HG03442 (cell line): ENCODE measurements at regions not wholly inside any gene's neighbourhood (a gene's known extent, or its start where the extent isn't known, plus 50 kb on each side); places are given as distances from the start of the nearest gene placed in this dataset.

Source experiments
- ATAC-seq: cut with Tn5 transposase; IDR thresholded peaks from one replicate; pipeline ENCODE4 v1.9.1; 2021; ENCODE audit warnings: mild to moderate bottlenecking, moderate library complexity; ENCODE audit not compliant: unreplicated experiment

DNA sequence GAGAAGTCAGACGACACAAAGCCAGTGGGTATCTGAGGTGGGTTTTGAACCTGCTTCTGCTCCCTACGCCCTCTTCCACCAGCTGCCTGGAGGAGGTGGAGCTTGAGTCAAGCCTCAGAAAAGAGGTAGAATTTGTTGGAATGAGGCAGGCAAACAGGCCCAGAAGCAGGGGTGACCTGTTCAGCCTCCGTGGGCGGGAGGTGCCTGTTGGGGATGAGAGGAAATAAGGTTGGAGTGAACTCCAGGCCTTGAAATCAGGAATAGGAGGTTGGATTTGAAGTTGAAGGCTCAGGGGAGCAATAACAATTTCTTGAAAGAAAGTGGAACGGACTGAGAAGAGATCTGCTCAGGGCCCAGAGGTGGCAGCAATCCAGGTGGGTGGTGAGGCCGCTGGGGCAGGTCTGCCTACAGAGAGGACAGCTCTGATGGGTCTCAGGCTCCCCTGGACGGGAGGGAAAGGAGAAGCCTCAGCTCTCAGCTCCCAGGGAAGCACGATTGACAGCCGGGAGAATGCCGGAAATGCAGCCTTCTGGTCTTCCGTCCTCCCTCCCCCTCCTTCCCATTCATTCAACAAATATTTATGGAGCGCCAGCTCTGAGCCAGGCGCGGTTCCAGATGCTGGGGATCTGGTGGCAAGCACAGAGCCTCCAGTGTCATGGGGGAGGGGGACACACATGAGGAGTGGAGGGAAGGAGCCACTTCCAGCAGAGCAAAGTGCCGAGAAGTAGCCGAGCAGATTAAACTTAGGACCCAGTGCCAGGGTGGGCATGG is 61.9 kb upstream of the CIBAR2 start:
- no peak for ATAC-seq

GRCh38 chr16:85174871-85175723 is 62.8 kb upstream of the CIBAR2 start:
- no peak for ATAC-seq

GRCh38 chr16:85175724-85176233 is 63.5 kb upstream of the CIBAR2 start:
- no peak for ATAC-seq

GRCh38 chr16:85176541-85177447 is 64.5 kb upstream of the CIBAR2 start:
- ATAC-seq, result no peak

DNA sequence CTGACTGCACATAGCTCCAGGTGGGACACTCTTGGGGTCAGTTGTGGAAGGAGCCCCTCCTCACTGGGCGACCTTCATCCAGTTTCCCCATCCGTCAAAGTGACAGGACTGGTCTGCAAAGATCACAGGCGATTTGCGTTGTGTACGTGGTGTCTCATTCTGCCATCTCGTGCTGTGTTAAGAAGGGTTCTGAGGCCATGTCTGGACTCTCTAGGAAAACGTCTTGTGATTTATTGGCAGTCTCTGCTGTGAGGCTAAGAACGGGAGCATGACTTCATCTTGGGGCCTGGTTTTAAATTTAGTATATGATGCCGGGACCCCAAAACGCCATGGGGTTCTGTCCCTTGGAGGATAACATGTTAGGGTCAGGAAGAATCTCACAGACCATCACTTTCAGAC is 65.2 kb upstream of the CIBAR2 start:
- ATAC-seq, result no peak

DNA sequence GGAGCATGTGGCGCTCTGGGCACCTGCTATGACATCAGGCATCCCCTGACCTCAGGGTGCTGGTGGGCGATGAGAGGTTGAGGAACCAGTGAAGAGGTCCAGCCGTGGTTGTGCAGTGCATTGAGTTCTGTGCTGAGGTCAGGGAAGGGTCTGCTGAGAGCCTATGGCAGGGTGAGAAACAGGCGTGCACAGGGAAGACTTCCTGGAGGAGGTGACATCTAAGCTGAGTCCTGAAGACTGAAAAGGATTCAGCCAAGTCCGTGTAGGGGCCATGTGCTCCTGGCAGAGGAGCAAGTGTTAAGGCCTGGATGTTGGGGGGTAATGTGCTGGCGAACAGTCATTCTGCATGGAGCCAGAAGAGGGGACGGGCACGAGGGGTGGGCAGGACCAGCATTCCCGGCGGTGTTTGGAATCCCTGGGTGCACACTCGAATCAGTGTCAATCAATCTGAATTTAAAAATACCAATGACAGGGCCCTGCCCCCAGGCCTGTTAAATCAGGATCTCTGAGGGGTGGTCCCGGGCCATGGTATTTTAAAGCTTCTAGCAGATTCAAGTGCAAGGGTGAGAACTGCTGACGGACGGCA is 65.8 kb upstream of the CIBAR2 start:
- no peak for ATAC-seq

- ATAC-seq, result no peak
These were observed 66.3 kb upstream of the CIBAR2 start for GRCh38 chr16:85178596-85178995.

DNA sequence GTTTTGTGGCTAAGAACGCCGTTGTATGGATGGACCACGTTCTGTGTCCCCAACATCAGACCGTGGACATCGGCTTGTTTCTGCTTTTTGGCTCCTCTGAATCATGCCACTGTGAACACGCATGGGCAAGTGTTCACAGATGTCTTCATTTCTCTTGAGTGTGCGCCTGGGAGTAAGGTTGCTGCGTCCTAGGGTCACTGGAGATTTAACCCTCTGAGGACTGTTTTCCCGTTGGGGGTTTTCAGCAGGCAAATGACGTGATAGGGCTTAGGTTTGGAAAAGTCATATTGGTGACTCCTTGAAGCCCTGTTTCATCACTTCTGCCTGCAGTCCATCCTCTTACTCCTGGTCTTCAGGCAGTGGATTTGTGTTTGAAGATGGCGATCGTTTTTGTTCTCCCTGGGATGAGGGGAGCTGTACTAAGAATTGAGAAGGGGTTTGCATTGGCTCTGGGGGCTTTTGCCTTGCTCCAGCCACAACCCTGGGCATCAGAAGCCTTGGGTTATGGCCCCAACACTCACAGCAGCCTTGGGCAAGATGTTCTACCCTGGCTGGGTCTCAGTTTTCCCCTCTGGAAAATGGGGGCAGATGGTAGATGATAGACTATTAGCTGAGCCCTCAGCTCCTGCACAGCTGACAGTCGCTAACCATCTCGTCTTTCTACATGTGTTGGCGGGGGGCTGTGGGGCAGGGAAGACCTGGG is 67.2 kb upstream of the CIBAR2 start:
- ATAC-seq, result no peak

DNA sequence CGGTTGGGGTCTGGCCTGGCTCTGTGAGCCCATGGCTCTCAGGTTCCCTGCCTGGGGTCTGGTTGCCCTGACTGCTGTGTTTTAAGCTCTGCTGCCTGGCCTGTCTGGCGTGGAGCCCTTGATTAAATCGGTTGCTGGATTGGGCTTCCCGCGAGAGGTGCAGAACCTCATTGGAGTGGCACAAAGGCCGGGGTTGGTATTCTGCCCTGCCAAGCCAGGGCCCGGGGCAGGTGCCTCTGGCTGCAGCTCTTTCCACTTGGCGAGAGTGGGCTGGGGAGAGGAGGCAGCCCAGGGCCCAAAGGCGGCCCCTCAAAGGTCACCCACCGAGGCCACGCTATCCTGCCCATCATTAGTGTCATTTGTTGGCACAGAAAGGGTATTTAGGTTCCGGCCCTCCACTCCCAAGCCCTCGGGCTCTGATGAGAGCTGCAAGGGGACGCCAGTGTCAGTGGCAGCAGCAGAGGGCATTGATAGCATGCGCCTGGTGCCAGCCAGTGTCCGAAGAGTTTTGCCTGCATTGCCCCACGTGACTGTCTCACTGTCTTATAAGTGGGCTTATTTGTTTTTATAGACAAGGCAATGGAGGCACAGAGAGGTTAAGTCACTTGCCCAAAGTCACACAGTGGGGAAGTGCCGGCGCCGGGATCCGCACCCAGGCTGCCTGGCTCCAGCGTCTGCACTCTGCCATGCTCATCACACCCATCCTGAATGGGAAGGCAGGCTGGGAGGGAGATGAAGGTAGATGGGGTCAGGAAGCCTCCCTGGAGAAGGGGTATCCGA is 68.0 kb upstream of the CIBAR2 start:
- ATAC-seq, result no peak

DNA sequence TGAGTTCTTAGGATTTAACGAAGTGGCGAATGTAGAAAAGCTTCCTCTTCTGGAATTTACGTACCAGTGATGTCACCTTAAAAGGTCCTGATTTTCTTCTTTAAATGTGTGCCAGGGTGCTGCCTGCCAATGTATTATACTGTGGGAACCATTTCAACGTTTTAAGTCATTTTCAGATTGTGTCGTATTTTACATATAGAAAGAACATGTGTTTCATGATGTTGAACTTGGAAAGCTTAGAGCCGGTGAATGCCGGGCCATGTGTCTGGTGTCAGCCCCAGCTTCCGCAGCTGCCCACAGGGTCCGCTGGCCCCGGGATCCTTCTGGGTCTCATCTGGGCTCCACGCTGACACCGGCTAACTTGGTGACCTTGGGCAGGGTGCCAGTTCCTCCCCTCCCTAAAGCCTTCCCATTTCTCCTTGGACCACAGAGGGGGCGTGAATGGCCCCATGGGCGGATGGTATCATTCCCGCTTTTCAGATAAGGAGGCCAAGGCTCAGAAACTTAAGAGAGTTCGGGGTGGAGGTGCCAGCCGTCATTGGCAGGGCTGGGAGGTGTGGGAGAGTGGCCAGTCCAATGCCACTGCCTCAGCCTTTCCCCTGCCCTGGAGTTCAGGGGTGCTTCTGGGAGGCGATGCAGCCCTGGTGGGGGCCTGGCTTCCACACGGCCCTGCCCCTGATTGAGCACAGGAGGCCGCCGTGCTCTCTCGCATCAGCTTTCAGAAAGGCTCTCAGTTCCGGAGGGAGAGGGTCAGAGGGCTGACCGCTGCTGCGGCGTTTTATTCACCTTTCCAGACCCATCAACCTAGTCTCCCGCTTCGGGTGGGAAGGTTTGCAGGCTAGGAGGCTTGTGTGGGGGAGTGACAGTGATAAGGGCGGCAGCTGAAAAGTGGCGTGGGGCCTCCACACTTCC is 68.8 kb upstream of the CIBAR2 start:
- ATAC-seq, result no peak

DNA sequence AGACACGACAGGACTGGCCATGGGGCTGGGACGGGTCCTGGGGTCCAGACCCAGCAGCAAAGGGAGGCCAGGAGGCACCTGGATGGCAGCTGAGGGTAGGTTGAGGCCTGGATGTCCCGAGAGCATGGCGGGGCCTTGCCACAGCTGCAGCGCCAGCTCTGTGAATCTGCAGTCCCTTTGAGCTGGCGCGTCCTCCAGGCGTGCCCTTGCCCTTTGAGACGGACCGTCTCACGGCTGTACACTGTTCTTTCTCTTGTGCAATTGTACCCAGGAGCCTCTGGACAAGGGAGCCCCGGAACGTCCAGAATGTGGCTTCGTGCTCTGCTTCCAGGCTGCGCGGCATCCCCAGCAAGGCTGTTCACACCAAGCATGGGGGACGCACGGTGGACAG is 69.5 kb upstream of the CIBAR2 start:
- ATAC-seq, result no peak

GRCh38 chr16:85182286-85182685 is 70.0 kb upstream of the CIBAR2 start:
- no peak for ATAC-seq

DNA sequence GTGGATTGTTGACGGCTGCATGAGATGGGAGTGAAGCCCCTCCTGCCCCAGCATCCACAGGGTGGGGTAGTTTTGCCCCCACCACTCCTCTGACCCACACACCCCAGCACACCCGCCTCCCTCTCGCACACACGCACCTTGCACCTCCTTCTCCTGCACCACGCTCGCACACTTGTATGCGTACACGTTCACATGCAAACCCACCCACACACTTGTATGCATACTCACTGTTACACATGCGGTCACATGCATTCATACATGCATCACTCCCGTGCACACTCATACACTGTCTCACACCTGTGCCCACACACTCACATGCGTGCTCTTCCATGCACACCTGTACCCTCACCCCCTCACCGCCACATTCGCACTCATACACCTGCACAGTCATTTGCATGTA is 70.5 kb upstream of the CIBAR2 start:
- no peak for ATAC-seq

DNA sequence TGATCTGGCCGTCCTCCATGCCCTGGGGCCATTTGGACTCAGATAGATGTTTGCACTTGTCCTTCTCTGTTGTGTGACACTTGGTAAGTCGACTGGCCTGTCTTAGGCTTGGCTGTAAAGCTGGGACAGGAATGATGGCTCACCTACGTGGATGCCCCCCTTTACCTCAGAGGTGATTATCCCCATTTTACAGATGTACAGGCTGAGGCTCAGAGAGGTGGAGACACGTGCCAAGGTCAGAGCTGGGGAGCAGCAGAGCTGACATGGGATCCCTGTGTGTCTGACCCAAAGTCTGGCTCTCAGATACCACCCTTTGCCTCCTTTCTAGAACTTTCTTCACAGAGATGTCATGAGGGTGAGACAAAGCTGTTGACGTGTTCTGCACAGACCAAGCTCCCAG is 71.3 kb upstream of the CIBAR2 start:
- no peak for ATAC-seq

DNA sequence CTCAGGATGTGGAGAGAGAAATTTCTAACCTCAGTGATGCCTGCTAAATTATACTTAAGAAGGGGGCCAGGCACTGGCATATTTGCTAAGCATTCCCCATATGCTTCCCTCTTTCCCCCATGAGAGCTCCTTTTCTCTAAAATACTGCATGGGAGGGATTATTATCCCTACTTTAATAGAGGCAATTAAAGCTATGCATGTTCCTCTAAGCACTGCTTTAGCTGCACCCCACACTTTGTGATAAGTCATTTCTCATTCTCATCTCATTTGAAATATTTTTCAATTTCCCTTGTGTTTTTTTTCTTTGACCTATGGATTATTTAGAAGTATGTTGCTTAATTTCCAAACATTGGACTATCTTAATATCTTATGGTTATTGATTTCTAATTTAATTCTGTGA is 72.1 kb upstream of the CIBAR2 start:
- ATAC-seq, result no peak

DNA sequence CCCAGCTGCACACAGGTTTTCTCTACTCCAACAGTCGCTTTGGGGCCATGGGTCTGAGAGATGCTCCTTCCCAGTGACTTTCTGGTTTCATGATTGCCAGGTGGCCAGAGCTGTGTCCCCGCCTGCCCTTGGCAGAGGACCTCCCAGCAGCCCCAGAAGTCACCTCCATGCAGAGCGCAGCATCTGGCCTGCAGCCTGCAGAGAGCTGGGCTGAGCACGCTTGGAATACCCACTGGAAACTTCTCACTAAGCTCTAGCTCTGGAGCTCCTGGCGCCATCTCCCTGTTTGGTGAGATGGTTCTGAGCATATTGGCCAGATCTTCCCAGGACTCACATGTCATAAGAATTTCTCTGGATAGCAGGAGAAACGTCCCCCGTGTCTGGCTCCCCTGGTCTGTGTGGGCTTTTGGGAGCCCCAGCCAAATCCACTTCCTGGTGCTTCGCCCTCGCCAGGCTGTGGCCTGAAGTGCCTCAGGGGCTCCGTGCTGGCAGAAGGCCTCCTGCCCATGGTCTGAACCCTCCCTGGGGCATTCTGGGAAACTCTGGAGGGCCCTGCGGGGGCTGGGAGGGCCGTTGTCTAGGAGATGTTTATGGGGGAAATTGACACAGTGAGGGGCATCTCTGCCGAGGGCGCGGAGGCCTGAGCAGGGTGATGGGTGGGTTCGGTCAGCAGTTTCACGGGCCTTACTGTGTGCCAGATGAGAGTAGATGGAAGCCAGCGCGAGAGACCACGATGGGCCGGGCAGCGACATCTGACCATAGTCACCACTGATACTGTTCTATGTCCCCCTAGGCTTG is 73.2 kb upstream of the CIBAR2 start:
- no peak for ATAC-seq

- ATAC-seq, result no peak
These were observed 74.7 kb upstream of the CIBAR2 start for GRCh38 chr16:85187002-85187401.
